Osteocyte (in vitro differentiated cells): ENCODE measurements at regions not wholly inside any gene's neighbourhood (a gene's known extent, or its start where the extent isn't known, plus 50 kb on each side); places are given as distances from the start of the nearest gene placed in this dataset.
"Not testable (repeated sequence)": the region's sequence is repeated elsewhere in the genome, so short reads cannot be mapped to it uniquely, and the experiment has no call there.

Experiments used
- DNase-seq: peaks from one replicate; pipeline ENCODE4 v3.0.0; 2021; ENCODE audit warnings: mixed read lengths; ENCODE audit not compliant: unreplicated experiment; ENCODE audit errors: extremely low spot score
- H3K27ac Mint-ChIP-seq: one replicate; pipeline ENCODE4 v1.8.0; 2021; ENCODE audit warnings: mild to moderate bottlenecking, mixed read lengths; ENCODE audit not compliant: unreplicated experiment
- H3K27me3 Mint-ChIP-seq: one replicate; pipeline ENCODE4 v1.8.0; 2021; ENCODE audit warnings: mixed read lengths; ENCODE audit not compliant: unreplicated experiment
- H3K36me3 Mint-ChIP-seq: one replicate; pipeline ENCODE4 v1.8.0; 2021; ENCODE audit warnings: mixed read lengths; ENCODE audit not compliant: unreplicated experiment
- H3K4me1 Mint-ChIP-seq: one replicate; pipeline ENCODE4 v1.8.0; 2021; ENCODE audit warnings: mixed read lengths; ENCODE audit not compliant: unreplicated experiment
- H3K4me3 Mint-ChIP-seq: one replicate; pipeline ENCODE4 v1.8.0; 2021; ENCODE audit warnings: mild to moderate bottlenecking, moderate library complexity, mixed read lengths; ENCODE audit not compliant: unreplicated experiment
- H3K9me3 Mint-ChIP-seq: one replicate; pipeline ENCODE4 v1.8.0; 2021; ENCODE audit warnings: mixed read lengths; ENCODE audit not compliant: unreplicated experiment
- TF ChIP-seq, protein P1 (sequence below): fragments of 200-600 bp; sonication (generic); IDR thresholded peaks from 2 replicates; pipeline ENCODE4 v1.5.0; 2021; ENCODE audit warnings: antibody characterized with exemption, mild to moderate bottlenecking, moderate library complexity

DNA sequence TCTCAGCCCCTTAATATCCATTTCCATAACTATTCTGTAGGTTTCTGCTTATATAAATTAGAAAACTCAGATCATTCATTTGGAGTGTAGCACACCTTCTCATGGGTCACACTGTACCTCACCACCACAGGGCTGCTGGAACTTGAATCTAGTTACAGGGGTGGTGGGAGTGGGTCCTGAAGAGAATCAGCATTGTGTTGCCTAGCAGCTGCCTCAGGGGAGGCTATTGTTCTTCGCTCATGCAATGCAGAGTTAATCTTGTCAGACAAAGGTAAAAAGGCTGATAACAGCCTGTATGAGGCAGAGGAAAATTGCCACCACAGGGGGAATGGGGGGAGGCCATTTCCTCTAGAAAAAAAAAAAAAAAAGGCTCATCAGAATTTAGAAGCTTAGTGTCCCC lies 496.0 kb upstream of the ADGRB3 start:
- no peaks in the 10 kb centered on the region for H3K36me3 Mint-ChIP-seq
- no peaks in the 10 kb centered on the region for H3K4me1 Mint-ChIP-seq
- H3K27me3 Mint-ChIP-seq, result no peaks in the 10 kb centered on the region
- DNase-seq, result no peak
- TF ChIP-seq, protein P1, sequence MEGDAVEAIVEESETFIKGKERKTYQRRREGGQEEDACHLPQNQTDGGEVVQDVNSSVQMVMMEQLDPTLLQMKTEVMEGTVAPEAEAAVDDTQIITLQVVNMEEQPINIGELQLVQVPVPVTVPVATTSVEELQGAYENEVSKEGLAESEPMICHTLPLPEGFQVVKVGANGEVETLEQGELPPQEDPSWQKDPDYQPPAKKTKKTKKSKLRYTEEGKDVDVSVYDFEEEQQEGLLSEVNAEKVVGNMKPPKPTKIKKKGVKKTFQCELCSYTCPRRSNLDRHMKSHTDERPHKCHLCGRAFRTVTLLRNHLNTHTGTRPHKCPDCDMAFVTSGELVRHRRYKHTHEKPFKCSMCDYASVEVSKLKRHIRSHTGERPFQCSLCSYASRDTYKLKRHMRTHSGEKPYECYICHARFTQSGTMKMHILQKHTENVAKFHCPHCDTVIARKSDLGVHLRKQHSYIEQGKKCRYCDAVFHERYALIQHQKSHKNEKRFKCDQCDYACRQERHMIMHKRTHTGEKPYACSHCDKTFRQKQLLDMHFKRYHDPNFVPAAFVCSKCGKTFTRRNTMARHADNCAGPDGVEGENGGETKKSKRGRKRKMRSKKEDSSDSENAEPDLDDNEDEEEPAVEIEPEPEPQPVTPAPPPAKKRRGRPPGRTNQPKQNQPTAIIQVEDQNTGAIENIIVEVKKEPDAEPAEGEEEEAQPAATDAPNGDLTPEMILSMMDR, result no peak
- no peak overlapping the region for H3K27ac Mint-ChIP-seq
- H3K9me3 Mint-ChIP-seq, result peaks cover 10% of the 10 kb centered on the region
- H3K4me3 Mint-ChIP-seq, result no peak overlapping the region

DNA sequence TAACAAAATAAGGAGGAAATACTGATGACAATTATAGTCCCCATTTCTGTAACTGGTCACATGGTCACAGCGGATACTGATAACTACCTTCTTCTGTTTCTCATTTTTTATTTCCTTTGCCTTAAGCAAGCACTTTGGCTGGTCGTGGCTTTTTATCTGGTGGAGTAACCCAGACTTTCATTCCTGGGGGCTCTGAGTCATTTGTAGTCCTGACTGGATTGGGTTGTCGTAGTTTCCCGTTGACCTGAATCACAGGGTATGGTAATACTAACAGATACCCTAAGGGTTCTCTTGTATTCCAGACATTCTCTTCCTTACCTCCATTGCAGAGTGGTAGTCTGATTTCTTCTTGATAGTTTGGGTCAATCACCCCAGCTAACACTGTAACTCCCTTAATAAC lies 500.3 kb upstream of the ADGRB3 start:
- Mint-ChIP-seq H3K27me3 (no peaks in the 10 kb centered on the region), H3K4me3 (no peak overlapping the region), H3K27ac (no peak overlapping the region), H3K4me1 (no peaks in the 10 kb centered on the region), H3K36me3 (no peaks in the 10 kb centered on the region), H3K9me3 (peaks cover 4% of the 10 kb centered on the region)
- TF ChIP-seq, protein P1, result no peak
- no peak for DNase-seq

DNA sequence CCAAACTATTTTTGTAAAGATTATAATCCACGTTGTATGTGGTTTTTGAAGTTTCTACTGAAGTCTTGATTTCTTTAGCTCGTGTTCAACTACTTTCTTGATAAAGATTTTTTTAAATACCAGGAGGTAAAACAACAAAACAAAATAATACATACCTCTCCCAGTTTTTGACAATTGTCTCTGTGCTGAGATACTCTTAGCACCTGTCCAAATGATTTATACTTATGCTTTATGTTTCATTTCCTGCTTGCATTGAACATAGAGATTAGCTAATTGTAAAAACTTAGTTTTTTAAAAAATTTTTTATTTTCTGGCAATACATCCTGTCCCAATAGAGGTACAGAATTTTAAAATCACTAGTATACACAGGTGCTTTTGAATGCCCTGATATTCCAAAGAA lies 506.9 kb upstream of the ADGRB3 start:
- TF ChIP-seq, protein P1, result no peak
- DNase-seq, result no peak
- no peak overlapping the region for H3K4me3 Mint-ChIP-seq
- peaks cover 9% of the 10 kb centered on the region for H3K9me3 Mint-ChIP-seq
- no peak overlapping the region for H3K27ac Mint-ChIP-seq
- peaks cover 5% of the 10 kb centered on the region for H3K4me1 Mint-ChIP-seq
- no peaks in the 10 kb centered on the region for H3K27me3 Mint-ChIP-seq
- no peaks in the 10 kb centered on the region for H3K36me3 Mint-ChIP-seq

DNA sequence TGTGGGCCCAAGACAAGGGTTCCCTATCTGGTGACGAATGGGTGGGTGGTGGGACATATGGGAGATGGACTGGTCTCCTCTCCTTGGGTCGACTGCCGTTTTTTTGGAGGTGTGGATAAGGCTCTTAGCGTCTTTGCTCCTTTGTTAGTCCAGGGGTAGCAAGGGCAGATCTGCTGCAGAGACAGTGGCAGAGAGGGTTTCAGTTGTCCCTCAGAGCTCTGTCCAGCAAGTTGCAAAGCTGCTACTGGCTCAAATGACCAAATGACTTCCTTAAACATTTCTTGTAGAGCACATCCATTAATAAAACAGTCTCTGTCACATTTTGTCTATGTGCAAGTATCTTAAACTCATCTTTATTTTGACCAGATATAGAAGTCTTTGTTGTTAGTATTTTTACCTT lies 508.0 kb upstream of the ADGRB3 start:
- Mint-ChIP-seq H3K4me3 (no peak overlapping the region), H3K36me3 (no peaks in the 10 kb centered on the region), H3K27ac (no peak overlapping the region), H3K9me3 (peaks cover 17% of the 10 kb centered on the region), H3K4me1 (peaks cover 5% of the 10 kb centered on the region), H3K27me3 (no peaks in the 10 kb centered on the region)
- no peak for DNase-seq
- TF ChIP-seq, protein P1, result no peak

DNA sequence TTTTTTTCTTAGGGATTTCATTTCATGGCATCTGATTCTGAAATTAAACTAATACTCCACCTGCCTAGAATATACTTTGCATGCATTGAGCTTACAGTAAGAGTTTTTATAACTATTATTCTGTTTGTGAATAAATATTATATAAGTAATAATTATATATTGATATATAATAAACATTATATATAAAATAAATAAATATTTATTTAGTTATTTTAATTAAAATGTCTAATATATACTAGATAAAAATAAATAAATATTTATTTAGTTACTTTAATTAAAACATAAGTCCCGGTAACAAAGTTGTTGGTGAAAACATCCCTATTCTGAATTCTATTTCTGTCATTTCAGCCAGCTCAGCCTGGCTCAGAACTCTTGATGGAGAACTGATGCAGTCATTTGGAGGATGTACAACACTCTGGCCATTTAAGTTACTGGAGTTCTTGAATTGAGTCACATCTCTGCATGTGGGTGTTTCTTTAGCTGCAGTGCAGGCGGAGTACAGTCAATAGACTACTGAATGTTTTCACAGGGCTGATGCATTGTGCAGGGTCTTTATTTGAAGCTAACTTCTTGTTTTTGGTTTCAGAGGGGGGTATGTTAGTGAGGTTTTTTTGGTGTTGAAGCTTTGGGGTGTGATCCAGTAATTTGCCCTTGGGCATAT lies 508.9 kb upstream of the ADGRB3 start:
- peaks cover under 1% of the 10 kb centered on the region for H3K36me3 Mint-ChIP-seq
- H3K27ac Mint-ChIP-seq, result no peak overlapping the region
- TF ChIP-seq, protein P1, result no peak
- no peak for DNase-seq
- no peaks in the 10 kb centered on the region for H3K27me3 Mint-ChIP-seq
- peaks cover 5% of the 10 kb centered on the region for H3K4me1 Mint-ChIP-seq
- H3K9me3 Mint-ChIP-seq, result peaks cover 19% of the 10 kb centered on the region
- no peak overlapping the region for H3K4me3 Mint-ChIP-seq

DNA sequence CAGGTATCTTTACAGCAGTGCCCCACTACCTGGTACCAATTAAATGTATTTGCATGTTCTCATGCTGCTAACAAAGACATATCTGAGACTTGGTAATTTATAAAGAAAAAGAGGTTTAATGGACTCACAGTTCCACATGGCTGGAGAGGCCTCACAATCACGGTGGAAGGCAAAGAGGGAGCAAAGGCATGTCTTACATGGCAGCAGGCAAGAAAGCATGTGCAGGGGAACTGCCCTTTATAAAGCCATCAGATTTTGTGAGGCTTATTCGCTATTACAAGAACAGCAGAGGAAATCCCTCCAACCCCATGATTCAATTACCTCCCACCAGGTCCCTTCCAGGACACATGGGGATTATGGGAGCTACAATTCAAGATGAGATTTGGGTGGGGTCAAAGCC lies 512.1 kb upstream of the ADGRB3 start:
- not testable (repeated sequence) for DNase-seq, H3K4me3 Mint-ChIP-seq, H3K36me3 Mint-ChIP-seq, H3K27me3 Mint-ChIP-seq, H3K4me1 Mint-ChIP-seq, H3K27ac Mint-ChIP-seq
- peaks cover 24% of the 10 kb centered on the region for H3K9me3 Mint-ChIP-seq
